Fibroblast of pulmonary artery (primary cell): ENCODE measurements at regions not wholly inside any gene's neighbourhood (a gene's known extent, or its start where the extent isn't known, plus 50 kb on each side); places are given as distances from the start of the nearest gene placed in this dataset.
"Not testable (repeated sequence)": the region's sequence is repeated elsewhere in the genome, so short reads cannot be mapped to it uniquely, and the experiment has no call there.

Source experiments
- DNase-seq: peaks from one replicate; pipeline ENCODE4 v3.0.0-alpha.2; 2010; ENCODE audit warnings: low read depth
- H3K4me3 ChIP-seq: replicated peaks from 2 replicates; pipeline ENCODE4 v1.5.1; 2011; ENCODE audit warnings: low read depth, mild to moderate bottlenecking, control low read depth, low read length, moderate library complexity
- TF ChIP-seq, protein P1 (sequence below): IDR thresholded peaks from 2 replicates; pipeline ENCODE4 v1.5.1; 2011; ENCODE audit warnings: mild to moderate bottlenecking, control low read depth, low read length, inconsistent platforms; ENCODE audit errors: missing control alignments

- no peak for DNase-seq
- H3K4me3 ChIP-seq, result no peak overlapping the region
- TF ChIP-seq, protein P1, sequence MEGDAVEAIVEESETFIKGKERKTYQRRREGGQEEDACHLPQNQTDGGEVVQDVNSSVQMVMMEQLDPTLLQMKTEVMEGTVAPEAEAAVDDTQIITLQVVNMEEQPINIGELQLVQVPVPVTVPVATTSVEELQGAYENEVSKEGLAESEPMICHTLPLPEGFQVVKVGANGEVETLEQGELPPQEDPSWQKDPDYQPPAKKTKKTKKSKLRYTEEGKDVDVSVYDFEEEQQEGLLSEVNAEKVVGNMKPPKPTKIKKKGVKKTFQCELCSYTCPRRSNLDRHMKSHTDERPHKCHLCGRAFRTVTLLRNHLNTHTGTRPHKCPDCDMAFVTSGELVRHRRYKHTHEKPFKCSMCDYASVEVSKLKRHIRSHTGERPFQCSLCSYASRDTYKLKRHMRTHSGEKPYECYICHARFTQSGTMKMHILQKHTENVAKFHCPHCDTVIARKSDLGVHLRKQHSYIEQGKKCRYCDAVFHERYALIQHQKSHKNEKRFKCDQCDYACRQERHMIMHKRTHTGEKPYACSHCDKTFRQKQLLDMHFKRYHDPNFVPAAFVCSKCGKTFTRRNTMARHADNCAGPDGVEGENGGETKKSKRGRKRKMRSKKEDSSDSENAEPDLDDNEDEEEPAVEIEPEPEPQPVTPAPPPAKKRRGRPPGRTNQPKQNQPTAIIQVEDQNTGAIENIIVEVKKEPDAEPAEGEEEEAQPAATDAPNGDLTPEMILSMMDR, result no peak
Observed at GRCh38 chr21:32958288-32959002, 67.3 kb upstream of the OLIG2 start.

GRCh38 chr21:32962268-32962667, 63.5 kb upstream of the OLIG2 start:
- TF ChIP-seq, protein P1, result no peak
- no peak overlapping the region for H3K4me3 ChIP-seq
- DNase-seq, result no peak

GRCh38 chr21:32965129-32965680, 60.5 kb upstream of the OLIG2 start:
- no peak for DNase-seq
- TF ChIP-seq, protein P1, result no peak
- no peak overlapping the region for H3K4me3 ChIP-seq

GRCh38 chr21:32966120-32966519, 59.6 kb upstream of the OLIG2 start:
- TF ChIP-seq, protein P1, result no peak
- DNase-seq, result no peak
- H3K4me3 ChIP-seq, result no peak overlapping the region

- H3K4me3 ChIP-seq, DNase-seq: not testable (repeated sequence)
Observed at GRCh38 chr21:32968103-32968502, 57.6 kb upstream of the OLIG2 start.

GRCh38 chr21:32974653-32975052, 51.1 kb upstream of the OLIG2 start:
- TF ChIP-seq, protein P1, result no peak

DNA sequence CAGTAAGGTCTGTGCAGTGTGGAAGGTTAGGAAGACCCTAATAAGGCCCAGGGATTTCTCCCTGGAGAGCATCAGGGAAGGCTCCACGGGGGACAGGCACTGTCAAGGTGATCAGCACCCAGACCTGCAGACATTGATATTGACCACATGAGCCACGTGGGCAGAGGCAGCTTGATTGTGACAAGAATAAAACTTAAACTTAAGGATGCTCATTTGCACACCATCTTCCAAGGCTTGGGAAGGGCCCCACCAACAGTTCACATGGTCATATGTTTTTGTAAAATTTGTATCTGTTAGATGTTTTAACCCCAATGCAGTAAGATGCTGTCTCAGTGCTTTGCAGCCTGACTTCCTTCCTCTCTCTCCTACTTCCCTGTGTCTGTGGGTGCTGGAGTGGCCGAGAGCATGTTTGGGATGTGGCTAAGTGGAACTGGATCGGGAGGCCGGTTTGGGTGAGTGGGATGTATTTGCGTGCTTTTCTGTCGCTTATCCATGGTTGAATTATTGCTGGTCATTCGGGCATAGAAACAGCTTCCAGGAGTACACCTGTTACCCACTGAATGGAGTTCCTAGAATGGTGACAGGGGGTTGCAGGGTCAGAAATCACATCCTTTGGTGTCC, 49.8 kb upstream of the OLIG2 start:
- TF ChIP-seq, protein P1, result no peak
- DNase-seq, result no peak
- no peak overlapping the region for H3K4me3 ChIP-seq

More at GRCh38 chr21:32974653-32975052, 51.1 kb upstream of the OLIG2 start:
- H3K4me3 ChIP-seq, result no peak overlapping the region
- no peak for DNase-seq
